Colonic mucosa (tissue), 4 donors: ENCODE measurements at regions not wholly inside any gene's neighbourhood (a gene's known extent, or its start where the extent isn't known, plus 50 kb on each side); places are given as distances from the start of the nearest gene placed in this dataset.

ENCODE experiments used
- DNase-seq: peaks from one replicate; pipeline ENCODE4 v3.0.0-alpha.2; 2020
- H3K27ac ChIP-seq: fragments of 200-600 bp; one replicate; pipeline ENCODE4 v1.8.0; 2021
- H3K27me3 ChIP-seq: fragments of 200-600 bp; one replicate; pipeline ENCODE4 v1.8.0; 2021
- H3K36me3 ChIP-seq: fragments of 200-600 bp; one replicate; pipeline ENCODE4 v1.8.0; 2021
- H3K4me1 ChIP-seq: fragments of 200-600 bp; one replicate; pipeline ENCODE4 v1.8.0; 2021; ENCODE audit warnings: mild to moderate bottlenecking
- H3K4me3 ChIP-seq: fragments of 200-600 bp; one replicate; pipeline ENCODE4 v1.8.0; 2021
- H3K9ac ChIP-seq, 2 donors: one replicate each; pipeline ENCODE4 v1.7.0; 2013; ENCODE audit warnings: control low read depth in 2 of 2, low read depth in 2 of 2, low read length in 2 of 2
- H3K9me3 ChIP-seq: fragments of 200-600 bp; one replicate; pipeline ENCODE4 v1.8.0; 2021
- intact Hi-C: fragments of 100-400 bp; cut with DNase I; formaldehyde crosslinking; loops from one replicate; pipeline ENCODE4 v1.14.1; 2022
- TF ChIP-seq, protein P1 (sequence below): fragments of 200-600 bp; IDR thresholded peaks from one replicate; pipeline ENCODE4 v1.8.0; 2022; ENCODE audit warnings: antibody characterized with exemption, mild to moderate bottlenecking
- donor health status: healthy.
- donor health status: DM: no; HTN: no; CAD: no.
- donor health status: DM: no; HTN: no; CAD: no.

- TF ChIP-seq, protein P1, sequence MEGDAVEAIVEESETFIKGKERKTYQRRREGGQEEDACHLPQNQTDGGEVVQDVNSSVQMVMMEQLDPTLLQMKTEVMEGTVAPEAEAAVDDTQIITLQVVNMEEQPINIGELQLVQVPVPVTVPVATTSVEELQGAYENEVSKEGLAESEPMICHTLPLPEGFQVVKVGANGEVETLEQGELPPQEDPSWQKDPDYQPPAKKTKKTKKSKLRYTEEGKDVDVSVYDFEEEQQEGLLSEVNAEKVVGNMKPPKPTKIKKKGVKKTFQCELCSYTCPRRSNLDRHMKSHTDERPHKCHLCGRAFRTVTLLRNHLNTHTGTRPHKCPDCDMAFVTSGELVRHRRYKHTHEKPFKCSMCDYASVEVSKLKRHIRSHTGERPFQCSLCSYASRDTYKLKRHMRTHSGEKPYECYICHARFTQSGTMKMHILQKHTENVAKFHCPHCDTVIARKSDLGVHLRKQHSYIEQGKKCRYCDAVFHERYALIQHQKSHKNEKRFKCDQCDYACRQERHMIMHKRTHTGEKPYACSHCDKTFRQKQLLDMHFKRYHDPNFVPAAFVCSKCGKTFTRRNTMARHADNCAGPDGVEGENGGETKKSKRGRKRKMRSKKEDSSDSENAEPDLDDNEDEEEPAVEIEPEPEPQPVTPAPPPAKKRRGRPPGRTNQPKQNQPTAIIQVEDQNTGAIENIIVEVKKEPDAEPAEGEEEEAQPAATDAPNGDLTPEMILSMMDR, result no peak
- Histone ChIP-seq H3K4me1 (no peaks in the 10 kb centered on the region), H3K9me3 (no peaks in the 10 kb centered on the region), H3K27me3 (no peaks in the 10 kb centered on the region), H3K36me3 (no peaks in the 10 kb centered on the region), H3K27ac (no peak overlapping the region), H3K9ac (no peak overlapping the region), H3K4me3 (no peak overlapping the region)
- intact Hi-C loops, result no loop called here
- DNase-seq, result no peak
Observed at GRCh38 chr3:27824312-27825200, 102.4 kb upstream of the EOMES start.

GRCh38 chr3:27826448-27826847, 104.3 kb upstream of the EOMES start:
- no peak for DNase-seq
- Histone ChIP-seq H3K9ac (no peak overlapping the region), H3K36me3 (no peaks in the 10 kb centered on the region), H3K27me3 (no peaks in the 10 kb centered on the region), H3K4me3 (no peak overlapping the region), H3K9me3 (no peaks in the 10 kb centered on the region), H3K27ac (no peak overlapping the region), H3K4me1 (no peaks in the 10 kb centered on the region)
- intact Hi-C loops, result no loop called here
- TF ChIP-seq, protein P1, result no peak

DNA sequence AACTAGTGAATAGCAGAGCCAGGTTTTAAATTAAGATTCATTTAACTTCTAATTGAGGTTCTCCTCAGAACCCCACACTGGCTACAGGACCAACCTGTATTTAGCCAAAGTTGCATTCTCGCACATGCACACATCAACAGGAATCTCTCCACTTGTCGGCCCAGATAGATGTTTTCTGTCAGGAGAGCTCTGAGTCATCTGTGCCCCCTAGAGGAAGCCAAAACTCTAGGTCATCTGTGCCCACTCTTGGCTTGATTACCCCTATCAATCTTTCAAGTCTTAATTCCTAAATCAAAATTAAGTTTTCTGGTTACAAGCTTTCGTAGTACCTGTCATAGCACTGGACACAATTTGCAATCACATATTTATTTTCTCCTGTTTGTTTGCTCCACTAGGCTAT, 104.9 kb upstream of the EOMES start:
- no peak overlapping the region for H3K4me3 ChIP-seq
- TF ChIP-seq, protein P1, result no peak
- no peak for DNase-seq
- no peak overlapping the region for H3K27ac ChIP-seq
- no peaks in the 10 kb centered on the region for H3K4me1 ChIP-seq
- intact Hi-C loops, result no loop called here
- no peaks in the 10 kb centered on the region for H3K36me3 ChIP-seq
- no peaks in the 10 kb centered on the region for H3K9me3 ChIP-seq
- no peaks in the 10 kb centered on the region for H3K27me3 ChIP-seq
- H3K9ac ChIP-seq, result no peak overlapping the region

GRCh38 chr3:27840807-27841594, 118.9 kb upstream of the EOMES start:
- Histone ChIP-seq H3K27ac (no peak overlapping the region), H3K27me3 (no peaks in the 10 kb centered on the region), H3K4me3 (no peak overlapping the region), H3K9ac (no peak overlapping the region), H3K4me1 (no peaks in the 10 kb centered on the region), H3K9me3 (no peaks in the 10 kb centered on the region), H3K36me3 (no peaks in the 10 kb centered on the region)
- intact Hi-C loops, result no loop called here
- TF ChIP-seq, protein P1, result no peak
- no peak for DNase-seq

GRCh38 chr3:27844052-27844675, 122.0 kb upstream of the EOMES start:
- Histone ChIP-seq H3K4me1 (no peaks in the 10 kb centered on the region), H3K36me3 (no peaks in the 10 kb centered on the region), H3K27ac (no peak overlapping the region), H3K9ac (no peak overlapping the region), H3K27me3 (no peaks in the 10 kb centered on the region), H3K9me3 (no peaks in the 10 kb centered on the region), H3K4me3 (no peak overlapping the region)
- TF ChIP-seq, protein P1, result no peak
- intact Hi-C loops, result no loop called here
- no peak for DNase-seq
